ENCODE measurements at regions not wholly inside any gene's neighbourhood (a gene's known extent, or its start where the extent isn't known, plus 50 kb on each side); places are given as distances from the start of the nearest gene placed in this dataset.

GRCh38 chr5:134463991-134464760 lies 52.5 kb upstream of the CDKN2AIPNL start:
- H3K4me3 ChIP-seq (ENCODE audit: control insufficient read depth, low read depth, low read length): no peak overlapping the region
- TF ChIP-seq CTCF (IDR thresholded peaks at IDR 0.05; ENCODE audit: control insufficient read depth, insufficient read depth, low read depth, low read length, missing control alignments): no peak
- no peak for DNase-seq (ENCODE audit: low read depth)

GRCh38 chr5:134463176-134463720 lies 51.6 kb upstream of the CDKN2AIPNL start:
- H3K4me3 ChIP-seq (ENCODE audit: control insufficient read depth, low read depth, low read length): no peak overlapping the region
- no peak for TF ChIP-seq CTCF (IDR thresholded peaks at IDR 0.05; ENCODE audit: control insufficient read depth, insufficient read depth, low read depth, low read length, missing control alignments)
- DNase-seq (ENCODE audit: low read depth): no peak

- TF ChIP-seq CTCF (IDR thresholded peaks at IDR 0.05; ENCODE audit: control insufficient read depth, insufficient read depth, low read depth, low read length, missing control alignments): no peak
- DNase-seq (ENCODE audit: low read depth): no peak
- no peak overlapping the region for H3K4me3 ChIP-seq (ENCODE audit: control insufficient read depth, low read depth, low read length)
Observed at GRCh38 chr5:134462761-134463160, 51.1 kb upstream of the CDKN2AIPNL start.

- TF ChIP-seq CTCF (IDR thresholded peaks at IDR 0.05; ENCODE audit: control insufficient read depth, insufficient read depth, low read depth, low read length, missing control alignments): no peak
- no peak for DNase-seq (ENCODE audit: low read depth)
Observed at GRCh38 chr5:134462047-134462575, 50.4 kb upstream of the CDKN2AIPNL start.

More at GRCh38 chr5:134462047-134462575, 50.4 kb upstream of the CDKN2AIPNL start:
- H3K4me3 ChIP-seq (ENCODE audit: control insufficient read depth, low read depth, low read length): no peak overlapping the region

All from AG09309 (cell line).